GM21723 (cell line): ENCODE measurements at regions not wholly inside any gene's neighbourhood (a gene's known extent, or its start where the extent isn't known, plus 50 kb on each side); places are given as distances from the start of the nearest gene placed in this dataset.

Experiments used
- ATAC-seq: cut with Tn5 transposase; IDR thresholded peaks from one replicate; pipeline ENCODE4 v1.9.1; 2021; ENCODE audit warnings: mild to moderate bottlenecking, moderate library complexity; ENCODE audit not compliant: unreplicated experiment

DNA sequence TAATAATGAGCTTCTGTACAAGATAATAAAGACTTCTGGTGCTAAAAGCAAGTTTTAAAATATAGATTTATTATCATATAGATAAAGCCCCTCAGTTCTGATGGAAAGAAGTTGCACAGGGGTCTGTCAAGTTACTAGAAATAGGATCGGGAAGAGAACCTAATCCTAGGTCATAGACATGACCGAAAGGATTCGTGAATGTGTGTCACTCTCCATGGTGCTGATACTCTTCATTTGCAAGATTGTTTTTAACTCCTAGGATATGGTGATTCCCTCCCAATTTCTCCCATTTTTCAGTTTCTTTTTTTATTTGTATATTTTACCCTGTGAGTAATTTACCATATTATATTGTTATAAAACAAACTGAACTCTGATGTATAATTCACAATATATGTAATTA is 58.9 kb upstream of the CTNNA2 start:
- no peak for ATAC-seq

DNA sequence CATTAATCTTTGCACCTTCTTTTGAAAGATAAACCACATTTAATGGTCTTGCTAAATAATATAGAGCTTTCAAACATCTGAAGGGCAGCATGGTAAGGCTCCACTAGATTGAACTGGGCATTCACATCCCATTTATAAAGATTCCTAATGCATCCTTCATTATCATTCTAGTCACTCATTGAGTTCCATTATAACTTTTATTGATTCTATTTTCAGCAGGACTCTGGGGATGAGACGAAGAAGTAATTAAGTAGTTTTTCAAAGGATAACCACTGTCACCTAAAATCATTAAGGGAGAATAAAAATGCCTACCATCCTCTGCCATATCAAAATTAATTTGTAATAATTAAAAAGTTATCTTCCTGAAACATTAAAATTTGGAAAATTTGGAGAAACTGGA is 60.2 kb upstream of the CTNNA2 start:
- ATAC-seq, result no peak

- ATAC-seq, result no peak
These were observed 65.4 kb upstream of the CTNNA2 start for GRCh38 chr2:79447463-79447862.

DNA sequence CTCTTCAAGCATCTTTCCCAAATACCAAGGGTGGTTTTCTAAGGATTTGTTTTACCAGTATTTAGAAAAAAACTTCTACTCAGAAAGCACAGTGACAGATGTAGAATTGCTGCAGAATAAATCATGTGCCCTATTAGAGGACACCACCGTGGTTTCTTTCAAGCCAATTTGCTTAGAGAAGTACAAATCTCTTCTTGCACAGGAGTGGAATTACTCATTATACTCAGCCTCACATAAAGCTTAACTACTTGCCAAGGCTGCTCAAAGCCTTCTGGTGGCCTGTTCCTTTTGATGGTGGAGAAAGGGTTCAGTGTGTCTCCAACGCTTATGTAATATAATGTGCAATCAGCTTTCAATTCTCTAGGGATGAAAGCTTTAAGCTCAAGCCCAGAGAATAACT is 66.5 kb upstream of the CTNNA2 start:
- ATAC-seq, result no peak

DNA sequence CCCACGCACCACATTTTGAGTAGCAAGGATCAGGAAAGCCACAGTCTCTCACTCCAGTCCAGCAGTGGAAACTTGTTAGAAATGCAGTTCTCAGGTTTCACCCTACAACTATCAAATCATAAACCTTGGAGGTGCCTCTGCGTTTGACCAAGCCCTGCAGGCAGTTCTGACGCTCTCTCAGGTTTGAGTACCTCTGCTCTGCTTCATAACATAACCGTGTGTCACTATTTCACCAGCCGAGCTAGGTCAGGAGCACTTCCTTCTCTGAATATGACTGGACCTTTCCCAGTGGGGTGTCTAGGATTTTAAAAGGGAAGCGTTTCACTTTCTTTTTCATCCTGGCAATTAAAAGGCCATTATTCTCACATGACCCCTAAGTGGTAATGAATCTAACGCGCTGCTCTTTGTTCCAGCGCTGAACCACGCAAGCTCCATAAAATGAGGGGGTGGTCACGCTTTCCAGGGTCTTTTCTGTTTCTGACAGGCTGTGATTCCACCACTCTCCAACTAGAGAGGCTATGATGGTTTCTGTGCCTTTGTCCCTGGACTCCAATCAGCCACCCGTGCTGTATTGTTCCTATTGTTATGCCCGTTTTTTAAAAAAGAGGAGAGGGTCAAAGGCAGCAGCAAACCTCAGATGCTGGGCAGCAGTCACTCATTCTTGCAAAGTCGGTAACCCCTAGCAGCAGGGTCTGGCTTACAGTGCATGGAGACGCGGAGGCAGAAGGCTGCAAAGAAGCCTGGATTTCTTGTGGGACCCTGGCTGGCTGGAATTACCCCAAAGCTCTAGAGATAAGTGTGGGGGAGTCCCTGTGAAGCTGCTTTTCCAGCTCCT is 75.2 kb upstream of the CTNNA2 start:
- ATAC-seq, result no peak

GRCh38 chr2:79434362-79434761 is 78.5 kb upstream of the CTNNA2 start:
- no peak for ATAC-seq

DNA sequence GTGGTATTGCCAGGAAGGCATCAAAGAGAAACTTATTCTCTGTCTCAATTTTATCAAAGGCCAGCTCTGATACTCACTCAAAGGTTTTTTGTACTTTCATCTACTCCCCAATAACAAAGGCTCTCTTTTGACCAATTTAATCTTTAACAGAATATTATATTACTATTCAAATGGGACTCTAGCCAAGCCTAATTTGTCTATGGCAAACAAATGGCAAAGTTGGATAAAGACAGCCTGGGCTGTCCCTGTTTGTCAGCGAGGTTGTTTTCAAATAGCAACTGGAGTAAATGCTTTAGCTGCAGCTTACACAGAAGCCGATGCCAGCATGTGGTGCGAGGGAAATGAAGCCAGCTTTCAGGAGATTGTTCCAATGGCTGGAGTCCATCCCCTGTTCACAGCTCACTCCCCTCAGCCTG is 80.1 kb upstream of the CTNNA2 start:
- ATAC-seq, result no peak

DNA sequence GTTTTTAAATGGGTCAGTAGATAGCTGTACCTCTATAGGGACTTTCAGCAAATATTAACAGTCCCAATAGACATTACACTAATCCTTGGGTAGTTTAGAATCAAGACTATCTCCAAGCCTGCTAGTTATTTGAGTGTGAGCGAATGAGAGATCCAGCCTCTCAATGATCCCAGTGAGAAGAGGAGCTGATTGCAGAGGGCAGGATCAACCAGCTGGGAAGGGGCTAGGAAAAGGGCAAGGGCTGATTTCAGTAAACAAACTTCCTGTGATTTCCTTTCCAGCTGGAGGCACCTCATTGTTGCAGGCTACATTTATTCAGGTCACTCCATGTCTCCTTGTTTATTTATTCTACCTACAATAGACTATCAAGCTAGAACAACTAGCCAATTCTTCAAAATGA is 84.1 kb upstream of the CTNNA2 start:
- ATAC-seq, result no peak

DNA sequence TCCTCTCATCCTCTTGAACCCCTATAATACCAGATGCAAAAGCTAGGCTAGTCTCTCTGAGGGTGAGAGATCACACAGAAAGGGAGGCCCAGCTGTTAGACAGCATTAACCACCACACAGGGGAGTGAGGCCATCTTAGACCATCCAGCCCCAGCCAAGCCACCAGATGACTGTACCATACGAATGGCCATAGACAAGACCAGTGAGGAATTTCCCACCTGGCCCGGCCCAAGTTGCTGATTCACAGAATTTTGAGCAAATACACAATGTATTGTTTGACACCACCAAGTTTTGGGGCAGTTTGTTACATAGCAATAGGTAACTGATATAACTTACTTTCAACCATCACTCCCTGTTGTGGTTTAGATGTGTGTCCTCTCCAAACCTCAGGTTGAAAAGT is 98.2 kb upstream of the CTNNA2 start:
- ATAC-seq, result no peak

DNA sequence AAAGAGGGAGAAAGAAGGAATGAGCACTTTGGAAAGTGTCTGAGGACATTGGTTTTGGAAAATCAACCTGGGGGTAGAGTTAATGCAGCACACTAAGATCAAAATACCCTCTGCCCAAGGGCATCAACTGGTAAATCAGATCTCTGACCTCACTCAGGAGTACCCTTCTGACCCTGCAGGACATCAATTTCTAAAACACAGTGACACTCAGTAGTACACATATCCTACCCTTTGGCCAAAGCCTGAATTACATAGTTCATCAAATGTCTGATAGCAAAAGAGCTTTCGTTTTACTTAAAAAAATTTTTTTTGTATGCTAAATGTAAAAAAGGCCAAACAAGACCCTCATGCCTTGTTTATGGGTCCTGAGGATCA is 118.4 kb upstream of the CTNNA2 start:
- ATAC-seq, result no peak

DNA sequence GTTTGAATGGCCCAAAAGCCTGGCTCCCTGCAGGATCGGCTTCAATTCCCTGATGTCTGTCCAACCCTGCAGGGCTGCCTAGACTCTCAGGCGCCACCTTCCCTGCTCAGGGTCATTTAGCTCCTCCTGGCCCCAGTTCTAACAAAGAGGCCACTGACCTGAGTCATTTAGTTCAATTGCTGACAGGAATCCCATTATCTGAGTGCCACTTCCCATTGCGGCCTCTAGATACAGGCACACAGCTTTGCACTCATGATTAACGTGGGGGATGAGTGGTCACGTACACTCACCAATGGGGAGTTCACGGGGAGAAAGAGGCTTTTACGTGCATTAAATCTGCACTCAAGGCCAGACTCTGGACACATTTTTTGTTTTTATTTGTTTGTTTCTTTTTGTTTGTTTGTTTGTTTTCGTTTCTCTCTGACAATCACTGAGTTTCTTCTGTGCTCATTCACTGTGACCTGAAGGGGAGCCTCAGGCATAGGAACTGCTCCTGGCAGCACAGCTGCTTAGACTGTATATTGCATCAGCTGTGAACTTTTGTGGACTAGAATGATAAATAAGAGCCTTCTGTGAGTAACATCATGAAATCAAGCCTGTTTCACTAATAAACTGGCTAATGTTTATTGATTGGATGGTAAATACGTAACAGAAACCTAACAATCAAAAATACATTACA is 118.9 kb upstream of the CTNNA2 start:
- ATAC-seq, result no peak

- no peak for ATAC-seq
These were observed 119.7 kb upstream of the CTNNA2 start for GRCh38 chr2:79393107-79393685.

GRCh38 chr2:79389481-79389880 is 123.4 kb upstream of the CTNNA2 start:
- no peak for ATAC-seq

- ATAC-seq, result no peak
These were observed 124.8 kb upstream of the CTNNA2 start for GRCh38 chr2:79388024-79388423.

DNA sequence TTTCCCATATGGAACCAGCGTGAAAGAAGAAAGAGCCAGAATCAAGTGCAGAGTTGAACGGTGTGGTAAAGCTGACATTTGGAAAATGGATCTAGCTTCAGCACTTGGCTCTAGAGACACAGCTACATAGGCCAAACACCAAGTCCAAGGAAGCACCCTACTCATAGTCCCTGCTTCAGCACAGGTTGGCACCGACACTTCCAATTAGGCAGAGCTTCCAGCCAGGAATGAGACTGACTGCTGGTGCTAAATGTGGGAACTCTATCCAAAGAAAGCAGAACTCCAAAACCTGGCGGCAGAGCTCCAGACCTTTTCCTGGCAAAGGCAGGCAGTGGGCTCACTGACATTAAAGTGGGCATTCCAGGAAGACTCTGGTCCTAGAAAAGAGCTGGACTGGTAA is 125.4 kb upstream of the CTNNA2 start:
- no peak for ATAC-seq

DNA sequence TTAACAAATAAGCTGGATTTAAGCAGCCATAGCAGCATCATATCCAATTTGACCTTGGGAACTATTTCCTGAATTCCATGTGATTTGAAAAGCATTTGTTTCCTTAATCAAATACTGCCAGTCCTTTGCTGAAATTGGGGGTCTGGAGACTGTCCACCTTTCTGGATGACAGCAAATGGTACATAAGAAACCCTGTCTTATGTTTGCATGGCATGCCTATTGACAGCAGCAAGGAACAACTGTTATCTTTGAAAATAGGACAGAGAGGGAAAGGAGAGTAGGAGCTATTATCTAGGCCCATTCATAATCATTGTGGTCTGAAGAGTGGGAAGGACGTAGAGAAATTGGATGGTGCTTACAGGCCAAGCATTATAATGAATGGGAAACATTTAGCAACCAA is 129.2 kb upstream of the CTNNA2 start:
- no peak for ATAC-seq

DNA sequence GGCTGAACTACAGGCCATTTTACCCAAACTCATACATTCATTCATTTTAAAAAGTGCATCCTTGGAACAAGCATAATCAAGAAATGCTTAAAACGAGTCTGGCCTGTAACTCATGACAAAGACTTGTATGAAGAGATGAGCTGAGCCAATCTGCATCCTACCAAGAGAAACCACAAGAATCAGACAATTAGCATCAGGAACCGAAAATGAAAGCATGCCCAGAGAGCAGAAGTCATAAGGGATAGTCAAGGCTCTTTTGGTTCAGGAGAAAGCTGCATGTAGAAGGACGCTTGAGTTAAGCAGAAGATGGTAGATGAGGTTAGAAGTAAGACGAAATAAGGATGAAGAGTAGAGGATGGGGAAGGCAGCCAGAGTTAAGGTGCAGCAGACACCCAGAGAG is 137.0 kb upstream of the CTNNA2 start:
- no peak for ATAC-seq

DNA sequence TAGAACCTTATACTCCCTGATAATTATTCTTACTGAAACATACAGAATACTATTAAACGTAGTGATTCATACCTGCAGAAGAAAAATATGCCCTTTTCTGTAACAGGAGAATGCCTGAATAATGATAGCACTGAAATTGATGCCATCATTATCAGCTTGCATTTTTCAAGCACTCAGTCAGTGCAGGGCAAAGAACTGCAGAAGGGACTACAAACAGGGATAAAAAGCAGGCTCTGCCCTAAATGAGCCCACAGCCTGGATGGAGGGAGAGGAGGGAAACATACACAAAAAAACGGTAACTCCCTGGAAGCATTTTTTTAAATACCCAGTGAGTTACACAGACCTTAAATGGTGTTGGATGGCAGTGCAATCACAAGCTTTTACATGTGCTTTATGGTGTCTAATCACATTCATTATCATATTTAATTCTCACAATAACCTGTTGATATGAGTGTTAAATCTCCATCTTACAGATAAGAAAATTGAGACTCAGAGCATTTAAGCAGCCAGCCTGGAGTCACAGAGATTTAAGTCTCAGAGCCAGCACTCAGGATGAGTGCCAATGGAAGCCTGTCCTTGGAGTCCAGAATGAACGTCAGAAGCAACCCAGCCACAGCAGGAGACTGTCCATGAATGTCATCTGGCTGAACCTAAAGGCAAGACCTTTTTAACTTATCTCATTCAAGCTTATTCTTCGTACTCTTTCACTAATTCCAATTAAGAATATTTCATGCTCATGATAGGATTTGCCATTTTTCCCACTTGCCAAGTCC is 139.3 kb upstream of the CTNNA2 start:
- no peak for ATAC-seq

DNA sequence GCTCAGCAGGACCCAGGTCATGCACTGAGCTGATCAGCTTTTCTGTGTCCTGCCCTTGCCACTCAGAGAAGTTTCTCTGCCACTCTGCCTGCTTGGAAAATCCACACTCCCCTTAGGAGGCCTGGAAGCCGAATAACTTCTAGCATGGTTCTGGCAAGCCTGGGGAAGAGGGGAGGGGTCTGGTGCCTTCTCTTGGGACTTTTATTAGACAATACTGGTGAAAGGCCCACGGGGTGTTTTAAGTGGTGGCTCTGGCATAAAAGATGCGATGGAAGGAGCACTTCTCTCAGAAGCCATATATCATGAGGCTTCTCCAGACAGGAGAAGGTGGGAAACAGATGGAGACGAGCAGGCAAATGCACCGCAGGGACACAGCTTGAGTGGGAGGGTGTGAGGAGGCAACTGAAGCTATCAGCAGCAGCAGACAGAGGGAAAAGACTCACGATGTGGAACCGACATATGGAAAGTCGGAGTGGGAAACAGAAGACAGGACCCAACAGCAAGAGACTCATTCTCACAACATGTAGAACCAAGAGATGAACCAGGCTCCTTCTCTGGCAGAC is 141.8 kb upstream of the CTNNA2 start:
- no peak for ATAC-seq

GRCh38 chr2:79369127-79369526 is 143.7 kb upstream of the CTNNA2 start:
- no peak for ATAC-seq

- ATAC-seq, result no peak
These were observed 144.7 kb upstream of the CTNNA2 start for GRCh38 chr2:79368116-79368630.
